WTC11 (cell line): ENCODE measurements at regions not wholly inside any gene's neighbourhood (a gene's known extent, or its start where the extent isn't known, plus 50 kb on each side); places are given as distances from the start of the nearest gene placed in this dataset.

ENCODE experiments used
- ATAC-seq: fragments of 200-7000 bp; cut with Tn5 transposase; 2 replicates; pipeline ENCODE4 v1.10.0; 2021; ENCODE audit warnings: mild to moderate bottlenecking, moderate library complexity
- CTCF ChIA-PET: fragments of 300-600 bp; sonication (Branson Sonifier 250); formaldehyde crosslinking; loops from one replicate; lab custom pipeline; 2021; ENCODE audit warnings: antibody characterized with exemption; lab: Charles Lee
- POLR2A ChIA-PET: fragments of 350-600 bp; sonication (Branson Sonifier 250); formaldehyde crosslinking; loops from one replicate; lab custom pipeline; 2021; ENCODE audit warnings: antibody characterized with exemption; lab: Charles Lee
- DNase-seq: peaks from one replicate; pipeline ENCODE4 v3.0.0; 2021; ENCODE audit warnings: low spot score
- H3K27ac Mint-ChIP-seq: 2 replicates; pipeline ENCODE4 v1.8.0; 2021; ENCODE audit warnings: mixed read lengths
- H3K27me3 Mint-ChIP-seq: 2 replicates; pipeline ENCODE4 v1.8.0; 2021; ENCODE audit warnings: low read depth, mild to moderate bottlenecking, moderate library complexity, mixed read lengths
- H3K36me3 Mint-ChIP-seq: 2 replicates; pipeline ENCODE4 v1.8.0; 2021; ENCODE audit warnings: mixed read lengths
- H3K4me1 Mint-ChIP-seq: 2 replicates; pipeline ENCODE4 v1.8.0; 2022; ENCODE audit warnings: mixed read lengths
- H3K4me3 Mint-ChIP-seq: 2 replicates; pipeline ENCODE4 v1.8.0; 2021; ENCODE audit warnings: mild to moderate bottlenecking, moderate library complexity, mixed read lengths
- H3K9me3 Mint-ChIP-seq: 2 replicates; pipeline ENCODE4 v1.8.0; 2021; ENCODE audit warnings: mixed read lengths
- ATF1 ChIP-seq: sonication (generic); formaldehyde crosslinking; IDR thresholded peaks from 2 replicates; pipeline ENCODE4 v1.8.1; 2023; ENCODE audit warnings: mild to moderate bottlenecking, moderate library complexity, missing genetic modification reagents
- ATF6 ChIP-seq: sonication (generic); formaldehyde crosslinking; IDR thresholded peaks from 2 replicates; pipeline ENCODE4 v1.8.1; 2023; ENCODE audit warnings: mild to moderate bottlenecking, missing genetic modification reagents
- ERG ChIP-seq: fragments of 250-450 bp; sonication (Bioruptor Pico); IDR thresholded peaks from 2 replicates; pipeline ENCODE4 v1.8.0; 2021; ENCODE audit warnings: mild to moderate bottlenecking
- FOXK1 ChIP-seq: sonication (generic); formaldehyde crosslinking; IDR thresholded peaks from 2 replicates; pipeline ENCODE4 v1.8.0; 2022; ENCODE audit warnings: mild to moderate bottlenecking, moderate library complexity, missing genetic modification reagents
- FOXP1 ChIP-seq: sonication (generic); formaldehyde crosslinking; IDR thresholded peaks from 2 replicates; pipeline ENCODE4 v1.8.0; 2022; ENCODE audit warnings: missing genetic modification reagents, mild to moderate bottlenecking, moderate library complexity, borderline replicate concordance
- GTF2I ChIP-seq: fragments of 250-450 bp; sonication (Bioruptor Pico); conservative IDR thresholded peaks from 2 replicates; pipeline ENCODE4 v1.4.0; 2021; ENCODE audit warnings: mild to moderate bottlenecking
- IRF2 ChIP-seq: sonication (generic); formaldehyde crosslinking; IDR thresholded peaks from 2 replicates; pipeline ENCODE4 v1.8.0; 2022; ENCODE audit warnings: low read depth, missing genetic modification reagents, borderline replicate concordance
- JUN ChIP-seq: sonication (generic); formaldehyde crosslinking; IDR thresholded peaks from 2 replicates; pipeline ENCODE4 v1.8.0; 2023; ENCODE audit warnings: mild to moderate bottlenecking, missing genetic modification reagents
- KAT7 ChIP-seq: sonication (generic); formaldehyde crosslinking; IDR thresholded peaks from 2 replicates; pipeline ENCODE4 v1.8.1; 2023; ENCODE audit warnings: missing genetic modification reagents, mild to moderate bottlenecking, borderline replicate concordance
- MXD4 ChIP-seq: fragments of 250-450 bp; sonication (Bioruptor Pico); IDR thresholded peaks from 2 replicates; pipeline ENCODE4 v1.8.0; 2021; ENCODE audit warnings: mild to moderate bottlenecking, moderate library complexity, borderline replicate concordance
- MYBL2 ChIP-seq: sonication (generic); formaldehyde crosslinking; IDR thresholded peaks from 2 replicates; pipeline ENCODE4 v1.8.1; 2023; ENCODE audit warnings: mild to moderate bottlenecking, moderate library complexity, missing genetic modification reagents
- NFE2L1 ChIP-seq: sonication (generic); formaldehyde crosslinking; IDR thresholded peaks from 2 replicates; pipeline ENCODE4 v1.8.1; 2023; ENCODE audit warnings: missing genetic modification reagents
- SMAD3 ChIP-seq: sonication (generic); formaldehyde crosslinking; IDR thresholded peaks from 2 replicates; pipeline ENCODE4 v1.8.0; 2022; ENCODE audit warnings: missing genetic modification reagents, mild to moderate bottlenecking, borderline replicate concordance
- SMAD4 ChIP-seq: sonication (generic); formaldehyde crosslinking; IDR thresholded peaks from 2 replicates; pipeline ENCODE4 v1.8.0; 2022; ENCODE audit warnings: mild to moderate bottlenecking, missing genetic modification reagents
- TCF7 ChIP-seq: sonication (generic); formaldehyde crosslinking; IDR thresholded peaks from 2 replicates; pipeline ENCODE4 v1.8.0; 2022; ENCODE audit warnings: mild to moderate bottlenecking, low read depth, missing genetic modification reagents, moderate library complexity
- ZNF138 ChIP-seq: sonication (generic); formaldehyde crosslinking; conservative IDR thresholded peaks from 2 replicates; pipeline ENCODE4 v1.8.1; 2022; ENCODE audit warnings: mild to moderate bottlenecking, moderate library complexity, missing genetic modification reagents
- ZNF232 ChIP-seq: sonication (generic); formaldehyde crosslinking; IDR thresholded peaks from 2 replicates; pipeline ENCODE4 v1.8.0; 2022; ENCODE audit warnings: mild to moderate bottlenecking, missing genetic modification reagents
- ZNF263 ChIP-seq: sonication (generic); formaldehyde crosslinking; IDR thresholded peaks from 2 replicates; pipeline ENCODE4 v1.8.1; 2022; ENCODE audit warnings: low read depth, mild to moderate bottlenecking, moderate library complexity, missing genetic modification reagents
- ZNF281 ChIP-seq: sonication (generic); formaldehyde crosslinking; IDR thresholded peaks from 2 replicates; pipeline ENCODE4 v1.8.0; 2023; ENCODE audit warnings: mild to moderate bottlenecking, missing genetic modification reagents
- ZNF317 ChIP-seq: sonication (generic); formaldehyde crosslinking; IDR thresholded peaks from 2 replicates; pipeline ENCODE4 v1.8.1; 2023; ENCODE audit warnings: low read depth, mild to moderate bottlenecking, moderate library complexity, missing genetic modification reagents, borderline replicate concordance
- ZNF416 ChIP-seq: fragments of 250-450 bp; sonication (Bioruptor Pico); IDR thresholded peaks from 2 replicates; pipeline ENCODE4 v1.9.0; 2021; ENCODE audit warnings: mild to moderate bottlenecking, inconsistent platforms
- TF ChIP-seq, protein P1 (sequence below): sonication (generic); formaldehyde crosslinking; IDR thresholded peaks from 2 replicates; pipeline ENCODE4 v1.8.1; 2022; ENCODE audit warnings: mild to moderate bottlenecking, moderate library complexity, missing genetic modification reagents
- TF ChIP-seq, protein P2 (sequence below): sonication (generic); formaldehyde crosslinking; IDR thresholded peaks from 2 replicates; pipeline ENCODE4 v1.8.0; 2022; ENCODE audit warnings: mild to moderate bottlenecking, missing genetic modification reagents
- TF ChIP-seq, protein P3 (sequence below): sonication (generic); formaldehyde crosslinking; conservative IDR thresholded peaks from 2 replicates; pipeline ENCODE4 v1.8.1; 2022; ENCODE audit warnings: mild to moderate bottlenecking, missing genetic modification reagents
- TF ChIP-seq, protein P4 (sequence below): sonication (generic); formaldehyde crosslinking; IDR thresholded peaks from 2 replicates; pipeline ENCODE4 v1.8.1; 2022; ENCODE audit warnings: mild to moderate bottlenecking, missing genetic modification reagents, moderate library complexity, borderline replicate concordance

DNA sequence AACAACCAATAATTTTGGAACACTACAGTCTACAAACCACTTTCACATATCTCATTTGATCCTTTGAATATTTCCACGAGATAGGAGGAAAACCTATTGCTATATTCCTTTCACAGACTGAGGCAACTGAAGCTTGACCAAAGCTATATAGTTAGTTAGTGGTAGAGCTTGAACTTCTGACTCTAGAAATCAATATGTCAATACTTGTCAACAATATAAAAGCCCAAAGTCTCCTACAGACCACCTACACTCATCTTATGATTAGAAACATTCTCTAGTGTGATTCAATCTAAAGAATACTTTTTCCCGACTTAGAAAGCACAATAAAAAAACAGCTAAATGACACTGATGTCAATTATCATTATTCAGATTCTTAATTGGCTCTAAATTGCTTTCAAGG is 139.4 kb downstream of the RPS29 start:
- POLR2A ChIA-PET: no interaction called here
- H3K36me3 Mint-ChIP-seq: peaks cover 5% of the 10 kb centered on the region
- no peak overlapping the region for H3K4me3 Mint-ChIP-seq
- CTCF ChIA-PET: interaction anchor here (1.7 to 2.0 kb wide), 2 partner anchors 15 to 104 kb away, joined by 6 to 22 read pairs; no protein-coding TSS in a partner anchor
- H3K4me1 Mint-ChIP-seq: peaks cover 27% of the 10 kb centered on the region
- peaks cover 6% of the 10 kb centered on the region; the same call in 1 of the 2 replicates for H3K27me3 Mint-ChIP-seq
- H3K27ac Mint-ChIP-seq: no peak overlapping the region
- TF ChIP-seq KAT7 (CRISPR knock-in tag) (no peak), ZNF138 (CRISPR knock-in tag) (no peak), SMAD3 (CRISPR knock-in tag) (no peak), MYBL2 (no peak), ZNF263 (CRISPR knock-in tag) (no peak), SMAD4 (no peak), NFE2L1 (CRISPR knock-in tag) (no peak), TCF7 (CRISPR knock-in tag) (no peak), ZNF416 (no peak)
- TF ChIP-seq, protein P1, sequence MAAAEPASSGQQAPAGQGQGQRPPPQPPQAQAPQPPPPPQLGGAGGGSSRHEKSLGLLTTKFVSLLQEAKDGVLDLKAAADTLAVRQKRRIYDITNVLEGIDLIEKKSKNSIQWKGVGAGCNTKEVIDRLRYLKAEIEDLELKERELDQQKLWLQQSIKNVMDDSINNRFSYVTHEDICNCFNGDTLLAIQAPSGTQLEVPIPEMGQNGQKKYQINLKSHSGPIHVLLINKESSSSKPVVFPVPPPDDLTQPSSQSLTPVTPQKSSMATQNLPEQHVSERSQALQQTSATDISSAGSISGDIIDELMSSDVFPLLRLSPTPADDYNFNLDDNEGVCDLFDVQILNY (CRISPR knock-in tag): no peak
- TF ChIP-seq, protein P2, sequence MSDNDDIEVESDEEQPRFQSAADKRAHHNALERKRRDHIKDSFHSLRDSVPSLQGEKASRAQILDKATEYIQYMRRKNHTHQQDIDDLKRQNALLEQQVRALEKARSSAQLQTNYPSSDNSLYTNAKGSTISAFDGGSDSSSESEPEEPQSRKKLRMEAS (CRISPR knock-in tag): no peak
- H3K9me3 Mint-ChIP-seq: peaks cover 17% of the 10 kb centered on the region
- ATAC-seq (no peak), DNase-seq (no peak)

GRCh38 chr14:49438256-49438770 is 147.9 kb downstream of the RPS29 start:
- ChIA-PET POLR2A (interaction anchor here (0.5 kb wide), 1 partner anchor 40 kb away, joined by 5 read pairs; no protein-coding TSS in a partner anchor), CTCF (interaction anchor here (0.9 to 1.6 kb wide), 3 partner anchors 23 to 112 kb away, joined by 3 to 6 read pairs (median 3); no protein-coding TSS in a partner anchor)
- DNase-seq: no peak
- Mint-ChIP-seq H3K9me3 (peaks cover 17% of the 10 kb centered on the region), H3K27ac (no peak overlapping the region), H3K4me1 (no peaks in the 10 kb centered on the region), H3K4me3 (no peak overlapping the region), H3K36me3 (0 out of 2 replicates have a peak, but pooled peaks cover under 1% of the 10 kb centered on the region), H3K27me3 (no peaks in the 10 kb centered on the region)
- ATAC-seq: no peak
- no peak for TF ChIP-seq FOXK1 (CRISPR knock-in tag)
- no peak for TF ChIP-seq GTF2I (CRISPR knock-in tag)
- no peak for TF ChIP-seq ATF1 (CRISPR knock-in tag)
- TF ChIP-seq ZNF281: no peak
- no peak for TF ChIP-seq ZNF232 (CRISPR knock-in tag)
- TF ChIP-seq ATF6: no peak
- no peak for TF ChIP-seq MXD4 (CRISPR knock-in tag)
- TF ChIP-seq, protein P2 (CRISPR knock-in tag): no peak
- TF ChIP-seq ZNF317: no peak
- TF ChIP-seq ERG (CRISPR knock-in tag): no peak
- TF ChIP-seq, protein P3, sequence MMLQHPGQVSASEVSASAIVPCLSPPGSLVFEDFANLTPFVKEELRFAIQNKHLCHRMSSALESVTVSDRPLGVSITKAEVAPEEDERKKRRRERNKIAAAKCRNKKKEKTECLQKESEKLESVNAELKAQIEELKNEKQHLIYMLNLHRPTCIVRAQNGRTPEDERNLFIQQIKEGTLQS (CRISPR knock-in tag): no peak
- TF ChIP-seq JUN (CRISPR knock-in tag): no peak
- TF ChIP-seq, protein P4, sequence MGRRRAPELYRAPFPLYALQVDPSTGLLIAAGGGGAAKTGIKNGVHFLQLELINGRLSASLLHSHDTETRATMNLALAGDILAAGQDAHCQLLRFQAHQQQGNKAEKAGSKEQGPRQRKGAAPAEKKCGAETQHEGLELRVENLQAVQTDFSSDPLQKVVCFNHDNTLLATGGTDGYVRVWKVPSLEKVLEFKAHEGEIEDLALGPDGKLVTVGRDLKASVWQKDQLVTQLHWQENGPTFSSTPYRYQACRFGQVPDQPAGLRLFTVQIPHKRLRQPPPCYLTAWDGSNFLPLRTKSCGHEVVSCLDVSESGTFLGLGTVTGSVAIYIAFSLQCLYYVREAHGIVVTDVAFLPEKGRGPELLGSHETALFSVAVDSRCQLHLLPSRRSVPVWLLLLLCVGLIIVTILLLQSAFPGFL (CRISPR knock-in tag): no peak
- no peak for TF ChIP-seq FOXP1 (CRISPR knock-in tag)
- no peak for TF ChIP-seq IRF2 (CRISPR knock-in tag)
